Activated CD4-positive, alpha-beta T cell treated with anti-CD3 and anti-CD28 coated beads, Interleukin-2, amount 50 U/mL, for 4 hours (primary cell): ENCODE measurements at regions not wholly inside any gene's neighbourhood (a gene's known extent, or its start where the extent isn't known, plus 50 kb on each side); places are given as distances from the start of the nearest gene placed in this dataset.
"Not testable (repeated sequence)": the region's sequence is repeated elsewhere in the genome, so short reads cannot be mapped to it uniquely, and the experiment has no call there.

Experiments used
- DNase-seq, 2 experiments: peaks; one replicate each; pipeline ENCODE4 v3.0.0-alpha.2; 2020

DNA sequence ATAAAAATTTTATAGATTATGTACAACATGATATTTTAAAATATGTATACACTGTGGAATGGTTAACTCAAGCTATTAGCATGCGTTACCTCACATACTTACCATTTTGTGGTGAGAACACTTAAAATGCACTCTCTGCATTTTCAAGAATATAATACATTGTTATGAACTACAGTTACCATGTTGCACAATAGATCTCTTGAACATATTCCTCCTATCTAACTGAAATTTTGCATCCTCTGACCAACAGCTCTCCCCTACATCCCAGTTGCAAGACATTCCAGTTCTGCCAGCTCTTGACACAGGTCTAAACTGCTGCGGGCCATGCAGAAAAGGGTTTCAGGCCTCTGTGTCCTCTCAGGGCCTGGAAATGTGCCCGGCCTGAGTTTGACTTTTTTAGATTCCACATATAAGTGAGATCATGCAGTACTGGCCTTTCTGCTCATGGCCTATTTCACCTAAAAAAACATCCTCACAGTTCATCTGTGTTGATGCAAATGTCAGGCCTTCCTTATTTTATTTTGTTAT lies 113.7 kb downstream of the CDCA7 start:
- DNase-seq: no peak

DNA sequence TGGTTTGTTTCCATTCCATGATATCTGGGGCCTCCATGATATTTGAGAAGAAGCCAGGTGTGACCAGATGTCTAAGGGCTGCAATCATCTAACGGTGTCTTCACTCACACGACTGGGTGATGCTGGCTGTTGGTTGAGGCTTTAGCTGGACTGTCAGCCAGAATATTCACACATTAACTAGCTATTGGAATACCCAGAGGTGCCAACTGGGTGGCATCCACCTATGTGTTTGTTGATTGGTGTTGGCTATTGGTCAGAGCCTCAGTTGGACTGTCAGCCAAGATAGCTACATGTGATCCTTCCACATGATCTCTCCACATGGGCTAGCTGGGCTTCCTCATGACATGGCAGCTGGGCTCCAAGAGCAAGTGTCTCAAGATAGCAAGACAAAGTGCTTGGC lies 117.4 kb downstream of the CDCA7 start:
- no peak for DNase-seq

DNA sequence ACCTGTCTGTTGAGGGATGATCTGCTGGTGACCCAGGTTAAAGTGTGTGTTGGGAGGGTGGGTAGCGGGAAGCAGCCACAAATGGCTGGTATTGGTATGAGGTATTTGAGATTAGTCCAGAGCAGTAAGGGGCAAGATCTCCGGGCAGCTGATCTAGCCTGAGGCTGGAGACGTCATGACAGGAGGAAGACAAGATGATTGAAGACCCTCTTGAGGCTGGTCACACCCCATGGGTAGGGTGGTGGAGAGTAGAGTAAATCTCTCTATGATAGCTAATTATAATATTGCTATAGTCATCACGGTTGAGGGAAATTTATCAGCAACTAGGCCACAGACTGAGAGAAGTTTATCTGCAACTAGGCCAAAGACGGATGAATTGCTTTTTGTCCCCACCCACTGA lies 128.5 kb downstream of the CDCA7 start:
- no peak for DNase-seq

DNA sequence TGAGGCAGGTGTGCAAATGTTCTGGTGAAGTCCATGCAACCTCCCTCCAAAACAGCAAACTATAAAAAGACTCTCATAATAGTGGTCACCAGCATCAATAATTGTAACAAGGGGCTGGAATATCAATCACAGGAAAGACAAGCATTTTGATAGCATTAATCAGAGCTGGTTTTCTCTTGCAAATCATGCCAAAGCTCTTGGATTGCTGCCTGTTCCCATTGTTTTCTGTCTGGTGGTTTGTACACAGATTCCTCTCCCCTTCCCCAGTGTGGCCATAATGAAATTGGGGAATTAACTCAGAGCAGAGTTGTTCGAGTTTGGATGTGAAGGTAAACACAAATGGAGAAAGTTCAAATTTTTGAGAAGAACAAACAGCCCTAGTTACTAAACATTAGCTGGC lies 134.2 kb downstream of the CDCA7 start:
- DNase-seq: no peak

DNA sequence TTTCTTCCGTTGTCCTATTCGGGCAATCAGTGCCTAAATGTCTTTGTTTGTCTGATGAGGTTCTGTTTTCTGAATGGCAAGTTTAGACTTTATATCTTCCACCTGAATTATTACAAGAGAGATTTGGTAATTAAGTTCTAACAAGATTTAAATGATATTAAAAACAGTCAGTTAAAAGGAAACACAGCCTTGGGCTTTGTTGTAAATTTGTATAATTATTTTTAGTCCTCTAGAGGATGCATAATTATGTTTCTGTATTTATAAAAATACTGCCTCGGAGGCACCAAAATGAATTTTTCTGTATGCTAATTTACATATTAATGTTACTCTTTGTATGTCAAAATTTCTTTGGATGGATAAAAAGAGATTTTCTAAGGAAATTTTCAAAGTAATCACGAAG lies 136.7 kb downstream of the CDCA7 start:
- DNase-seq: no peak

DNA sequence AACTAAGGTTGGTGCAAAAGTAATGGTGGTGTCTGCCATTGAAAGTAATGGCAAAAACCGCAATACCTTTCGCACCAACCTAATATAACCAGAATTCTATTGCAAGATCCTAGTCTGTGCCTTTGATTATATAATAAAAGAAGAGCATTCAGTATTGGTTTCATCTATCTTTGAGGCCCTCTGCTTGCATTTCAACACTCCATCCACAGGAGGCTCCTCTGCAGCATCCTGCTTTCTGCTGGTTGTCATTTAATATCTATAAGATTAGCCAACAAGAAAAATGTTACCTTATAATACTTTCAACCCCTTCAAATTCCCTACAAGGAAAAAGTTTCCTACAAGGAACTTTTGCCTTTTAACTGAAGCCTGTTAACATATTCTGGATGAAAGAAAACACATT lies 139.2 kb downstream of the CDCA7 start:
- no peak for DNase-seq

DNA sequence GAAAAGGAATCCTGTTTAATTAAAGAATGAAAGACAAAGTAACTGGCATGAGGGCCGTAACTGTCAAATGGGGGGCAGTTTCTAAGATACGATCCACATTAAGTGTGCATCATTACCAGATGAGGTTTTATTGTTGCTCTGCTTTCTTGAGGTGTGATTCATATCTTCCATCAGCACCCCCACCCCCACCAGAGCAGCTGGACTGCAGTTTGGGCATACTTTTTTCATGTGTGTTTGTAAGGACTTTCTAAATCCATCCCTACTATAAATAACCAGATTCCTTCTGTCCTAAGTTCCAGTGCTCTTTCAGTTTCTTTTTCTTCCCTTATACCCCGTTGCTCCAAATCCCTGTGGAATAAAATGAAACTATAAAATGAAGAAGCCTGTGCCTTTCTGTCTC lies 142.1 kb downstream of the CDCA7 start:
- DNase-seq: no peak

DNA sequence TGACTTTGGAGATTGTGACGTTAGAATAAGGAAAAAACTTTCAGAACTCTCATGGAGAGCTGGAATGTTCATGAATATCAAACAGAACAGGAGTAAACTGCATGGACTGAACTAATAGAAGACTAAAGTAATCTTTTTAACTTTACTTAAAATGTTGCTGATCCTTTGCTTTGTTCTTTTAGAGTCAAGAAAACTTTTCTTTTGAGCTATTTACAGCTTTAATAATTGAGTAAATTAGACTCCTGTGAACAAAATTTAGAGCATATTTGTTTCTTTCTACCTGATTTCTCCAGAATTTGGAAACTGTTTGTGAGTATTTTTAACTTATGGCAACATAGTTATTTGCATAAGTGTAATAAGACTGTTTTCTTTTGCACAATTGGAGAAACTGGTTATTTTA lies 146.3 kb downstream of the CDCA7 start:
- DNase-seq: no peak

DNA sequence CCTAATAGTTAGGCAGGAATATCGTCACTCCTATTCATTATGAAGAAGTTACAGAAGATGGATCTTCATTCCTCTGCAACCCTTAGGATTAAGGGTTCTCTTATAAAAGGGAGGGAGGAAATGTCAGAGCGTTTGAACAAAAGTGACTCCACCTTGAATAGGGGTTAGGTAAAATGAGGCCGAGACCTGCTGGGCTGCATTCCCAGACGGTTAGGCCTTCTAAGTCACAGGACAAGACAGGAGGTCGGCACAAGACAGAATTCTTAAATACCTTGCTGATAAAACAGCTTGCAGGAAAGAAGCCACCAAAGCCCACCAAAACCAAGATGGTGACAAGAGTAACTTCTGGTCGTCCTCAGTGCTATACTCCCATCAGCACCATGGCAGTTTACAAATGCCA lies 147.6 kb downstream of the CDCA7 start:
- no peak for DNase-seq

DNA sequence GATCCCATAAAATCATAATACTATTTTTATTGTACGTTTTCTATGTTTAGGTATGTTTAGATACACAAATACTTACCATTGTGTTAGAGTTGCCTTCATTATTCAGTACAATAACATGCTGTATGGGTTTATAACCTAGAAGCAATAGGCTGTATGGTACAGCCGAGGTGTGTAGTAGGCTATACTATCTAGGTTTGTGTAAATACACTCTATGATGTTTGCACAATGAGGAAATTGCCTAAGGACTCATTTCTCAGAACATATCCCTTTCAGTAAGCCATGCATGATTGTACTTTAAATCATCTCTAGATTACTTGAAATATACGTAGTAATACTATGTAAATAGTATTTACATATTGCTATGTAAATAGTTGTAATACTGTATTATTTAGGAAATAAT lies 156.7 kb downstream of the CDCA7 start:
- DNase-seq: no peak

DNA sequence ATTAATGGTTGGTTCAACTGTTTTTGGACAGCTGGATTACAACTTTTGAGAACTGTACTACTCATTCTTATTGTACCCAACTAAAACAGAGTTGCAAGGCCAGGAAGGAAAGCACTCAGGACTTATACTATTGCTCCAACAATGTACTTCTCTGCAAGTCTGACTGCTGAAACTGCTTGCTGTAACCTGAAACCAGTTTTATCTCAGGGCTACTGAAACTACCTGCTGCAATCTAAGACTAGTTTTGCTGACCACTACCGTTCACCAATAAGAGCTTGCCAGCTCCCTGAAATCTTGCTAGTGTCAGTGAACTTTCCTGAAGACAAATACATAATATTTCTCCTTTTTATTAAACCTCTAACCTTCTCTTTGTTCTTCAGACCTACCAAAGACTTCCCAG lies 157.3 kb downstream of the CDCA7 start:
- no peak for DNase-seq

DNA sequence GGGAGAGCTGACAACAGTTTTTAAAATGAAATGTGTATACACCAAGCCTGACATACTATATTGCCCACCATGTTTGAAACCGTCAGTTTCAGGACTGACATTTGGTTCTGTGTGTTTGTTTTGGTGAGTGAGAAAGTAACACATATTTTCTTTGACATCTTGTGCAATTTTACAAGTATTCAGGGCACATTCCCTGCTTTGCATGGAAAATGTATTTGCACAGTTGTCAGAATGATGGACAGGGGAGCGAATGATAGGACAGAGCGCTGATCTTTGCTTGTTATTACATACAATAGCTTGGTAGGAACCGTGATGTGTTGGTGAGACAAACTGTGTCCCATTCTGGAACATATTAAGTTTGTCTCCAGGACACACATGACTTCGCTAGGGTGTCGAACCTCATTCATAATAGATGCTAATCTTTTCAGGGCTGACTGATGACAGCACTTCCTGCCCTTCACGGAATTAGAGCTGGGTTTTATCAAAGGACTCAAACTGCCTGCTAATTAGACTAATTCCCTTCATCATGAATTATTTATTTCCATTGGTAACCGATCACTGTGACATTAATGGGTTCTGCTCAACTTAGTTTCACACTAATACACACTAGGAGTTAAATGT lies 158.5 kb downstream of the CDCA7 start:
- no peak for DNase-seq

DNA sequence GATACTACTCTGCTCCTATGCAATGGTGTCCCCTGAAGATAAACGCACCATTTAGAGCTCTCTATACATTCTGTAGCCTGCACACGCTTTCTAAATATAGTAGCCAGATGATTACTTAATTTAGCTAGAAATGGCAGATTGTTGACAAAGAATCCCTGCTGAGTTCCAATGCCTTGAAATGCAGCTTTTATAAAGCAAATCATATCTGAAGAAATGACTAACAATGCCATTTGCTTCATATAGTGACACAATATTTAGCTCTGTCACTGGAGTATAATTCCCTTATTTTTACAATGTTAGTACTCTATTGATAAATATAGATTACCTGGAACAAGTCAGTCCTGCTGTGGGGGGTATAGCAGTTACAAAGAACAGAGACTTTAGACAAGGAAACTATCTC lies 166.2 kb downstream of the CDCA7 start:
- no peak for DNase-seq

DNA sequence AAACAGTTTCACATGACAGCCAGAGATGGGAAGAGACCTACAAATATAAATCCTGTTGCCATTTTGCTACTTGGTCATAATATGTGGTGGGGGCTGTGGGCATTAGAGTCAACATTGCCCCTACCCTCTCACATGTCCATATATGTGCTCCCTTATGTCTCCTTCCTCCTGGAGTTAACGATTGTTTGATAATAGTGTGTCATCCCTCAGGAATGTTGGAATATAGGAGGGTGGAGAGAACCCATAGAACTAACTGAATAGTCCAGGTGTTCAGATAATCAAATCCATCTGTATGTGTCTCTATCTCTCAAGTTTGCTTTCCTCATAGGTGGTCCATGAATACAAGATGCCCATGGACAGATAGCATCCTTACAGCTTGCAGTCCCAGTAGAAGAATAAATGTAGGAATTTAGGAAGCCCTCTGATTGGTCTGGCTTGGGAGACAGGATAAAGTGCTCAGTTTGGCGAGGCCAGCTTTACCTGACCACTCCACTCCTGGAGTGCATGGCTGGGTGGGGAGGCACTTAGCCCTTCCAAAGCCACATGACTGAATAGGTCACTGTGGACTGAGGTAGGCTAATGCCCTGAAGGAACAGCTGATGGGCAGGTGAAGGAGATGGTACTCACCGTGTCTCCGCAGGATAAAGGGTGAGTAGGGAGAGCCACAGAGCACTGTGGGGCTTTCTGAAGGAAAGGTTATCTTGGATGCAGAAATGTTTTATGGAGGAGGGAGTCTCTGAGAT lies 166.9 kb downstream of the CDCA7 start:
- no peak for DNase-seq

DNA sequence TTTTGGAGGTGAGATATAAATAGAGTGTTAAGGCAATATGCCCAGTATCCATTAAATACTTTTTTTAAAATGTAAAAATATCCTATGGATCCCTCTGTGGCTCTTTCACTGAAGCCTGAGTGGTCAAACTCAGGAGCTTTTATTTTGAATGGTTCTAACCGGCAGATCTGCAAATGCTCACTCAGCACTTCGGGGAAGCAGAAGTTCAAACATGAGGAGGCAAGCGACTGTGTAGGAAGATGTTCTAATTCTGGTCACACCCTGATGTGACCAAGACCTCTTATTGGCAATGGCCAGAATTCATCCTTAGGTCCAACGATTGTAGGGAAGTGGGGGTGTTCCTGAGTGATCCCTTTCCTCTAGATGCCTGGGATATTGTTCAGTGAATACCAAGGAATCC lies 168.8 kb downstream of the CDCA7 start:
- no peak for DNase-seq

DNA sequence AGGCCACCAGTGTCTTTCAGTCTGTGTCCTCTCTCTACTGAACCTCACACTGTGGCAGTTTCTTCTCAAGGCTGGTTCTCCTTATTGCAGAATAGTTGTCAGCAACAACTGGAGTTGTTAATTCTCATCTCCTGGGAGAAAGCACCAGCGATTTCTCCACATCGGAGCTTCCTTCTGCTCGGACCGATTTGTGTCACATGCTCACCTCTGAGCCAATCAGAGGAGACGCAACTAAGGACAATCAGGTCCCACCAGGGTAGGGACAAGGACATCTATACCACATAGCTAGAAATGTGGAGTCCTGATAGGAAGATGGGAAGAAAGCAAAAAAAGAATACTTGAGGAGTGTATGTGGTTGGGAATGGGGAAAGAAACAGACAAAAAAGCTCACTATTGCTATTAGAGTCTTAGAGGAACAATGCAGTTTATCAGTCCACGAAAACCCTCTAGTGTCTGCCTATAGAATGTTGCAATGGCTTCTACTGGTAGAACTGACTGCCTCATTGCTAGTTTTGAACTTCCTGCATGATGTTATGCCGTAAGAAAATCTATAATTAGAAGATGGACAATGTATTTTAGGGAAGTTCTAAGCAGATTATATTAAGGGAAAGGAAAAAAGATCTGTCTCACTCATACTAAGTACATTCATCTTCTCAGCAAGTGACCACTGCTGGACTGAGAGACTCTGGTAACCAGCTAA lies 169.7 kb downstream of the CDCA7 start:
- DNase-seq: no peak

DNA sequence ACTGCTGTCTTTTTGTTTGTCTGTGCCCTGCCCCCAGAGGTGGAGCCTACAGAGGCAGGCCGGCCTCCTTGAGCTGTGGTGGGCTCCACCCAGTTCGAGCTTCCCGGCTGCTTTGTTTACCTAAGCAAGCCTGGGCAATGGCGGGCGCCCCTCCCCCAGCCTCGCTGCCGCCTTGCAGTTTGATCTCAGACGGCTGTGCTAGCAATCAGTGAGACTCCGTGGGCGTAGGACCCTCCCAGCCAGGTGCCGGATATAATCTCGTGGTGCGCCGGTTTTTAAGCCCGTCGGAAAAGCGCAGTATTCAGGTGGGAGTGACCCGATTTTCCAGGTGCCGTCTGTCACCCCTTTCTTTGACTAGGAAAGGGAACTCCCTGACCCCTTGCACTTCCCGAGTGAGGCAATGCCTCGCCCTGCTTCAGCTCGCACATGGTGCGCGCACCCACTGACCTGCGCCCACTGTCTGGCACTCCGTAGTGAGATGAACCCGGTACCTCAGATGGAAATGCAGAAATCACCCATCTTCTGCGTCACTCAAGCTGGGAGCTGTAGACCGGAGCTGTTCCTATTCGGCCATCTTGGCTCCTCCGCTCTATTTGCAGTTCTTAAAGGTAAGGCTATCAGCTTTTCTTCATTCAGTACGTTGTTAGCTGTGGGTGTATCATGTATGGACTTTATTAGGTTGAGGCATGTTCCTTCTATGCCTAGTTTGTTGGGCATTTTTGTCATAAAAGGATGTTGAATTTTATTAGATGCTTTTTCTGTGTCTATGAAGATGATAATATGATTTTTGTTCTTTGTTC lies 178.3 kb downstream of the CDCA7 start:
- DNase-seq: not testable (repeated sequence)

DNA sequence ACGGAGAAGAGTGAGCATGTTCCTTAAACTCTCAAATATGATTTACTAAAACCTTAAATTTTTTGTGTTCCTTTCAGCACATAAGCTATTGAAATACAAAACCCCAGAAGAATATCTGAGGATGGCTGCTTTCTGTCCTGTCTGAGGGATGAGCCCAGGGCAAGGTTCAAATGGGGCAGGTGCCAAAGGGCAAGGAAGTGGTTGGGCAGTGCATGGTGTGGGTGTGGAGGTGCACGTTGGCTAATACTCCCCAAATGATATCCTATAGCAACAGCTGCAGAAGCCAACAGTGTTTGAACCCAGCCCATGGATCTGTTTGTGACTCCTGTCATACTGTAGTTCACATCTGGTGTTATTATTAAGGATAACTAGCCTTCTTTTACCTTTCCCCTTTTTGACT lies 183.0 kb downstream of the CDCA7 start:
- DNase-seq: no peak

DNA sequence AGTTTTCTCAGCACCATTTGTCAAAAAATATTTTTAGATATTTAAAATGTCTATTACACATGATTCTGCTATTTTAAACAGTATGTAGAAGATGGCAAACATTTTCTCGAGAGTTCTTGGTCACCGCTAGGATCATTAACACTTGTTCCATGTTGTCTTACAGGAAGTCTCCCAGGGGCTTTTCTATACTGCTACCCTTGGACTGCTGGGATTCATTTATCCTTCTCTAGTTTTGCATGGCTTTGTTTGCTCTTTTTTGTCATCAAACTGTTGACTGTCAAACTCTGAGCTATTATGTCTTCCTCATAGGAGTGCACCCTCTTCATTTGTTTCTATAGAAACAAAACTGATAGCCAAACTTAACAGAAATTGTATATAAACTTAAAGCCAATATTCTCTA lies 184.9 kb downstream of the CDCA7 start:
- no peak for DNase-seq

DNA sequence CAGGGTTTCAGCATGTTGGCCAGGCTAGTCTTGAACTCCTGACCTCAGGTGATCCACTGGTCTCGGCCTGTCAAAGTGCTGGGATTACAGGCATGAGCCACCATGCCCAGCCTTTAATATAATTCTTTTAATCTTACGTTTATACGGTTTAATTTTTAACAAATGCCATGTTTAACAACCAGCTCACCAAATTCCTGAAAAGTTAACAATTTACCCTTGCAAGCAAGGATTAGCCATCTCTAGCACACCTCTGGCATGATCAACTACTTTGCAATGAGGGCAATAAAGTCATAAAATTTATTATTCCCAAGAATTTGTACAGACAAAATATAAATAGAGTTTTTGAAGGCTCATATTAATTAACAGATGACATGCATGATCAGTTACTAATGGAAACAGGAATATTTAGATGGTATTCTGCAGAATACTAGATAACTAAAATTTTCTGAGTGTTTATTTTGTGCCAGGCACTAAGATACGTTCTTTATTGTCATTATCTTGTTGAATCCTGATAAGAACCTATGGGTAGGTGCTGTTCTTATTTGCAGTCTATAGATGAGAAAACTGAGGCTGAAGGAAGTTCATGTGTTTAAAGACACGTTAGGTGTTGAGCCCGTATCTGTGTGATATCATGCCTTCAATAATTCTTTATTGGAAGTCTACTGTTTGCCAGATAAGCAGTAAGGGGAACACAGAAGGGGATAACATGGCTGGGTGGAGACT lies 190.1 kb downstream of the CDCA7 start:
- DNase-seq: no peak

DNA sequence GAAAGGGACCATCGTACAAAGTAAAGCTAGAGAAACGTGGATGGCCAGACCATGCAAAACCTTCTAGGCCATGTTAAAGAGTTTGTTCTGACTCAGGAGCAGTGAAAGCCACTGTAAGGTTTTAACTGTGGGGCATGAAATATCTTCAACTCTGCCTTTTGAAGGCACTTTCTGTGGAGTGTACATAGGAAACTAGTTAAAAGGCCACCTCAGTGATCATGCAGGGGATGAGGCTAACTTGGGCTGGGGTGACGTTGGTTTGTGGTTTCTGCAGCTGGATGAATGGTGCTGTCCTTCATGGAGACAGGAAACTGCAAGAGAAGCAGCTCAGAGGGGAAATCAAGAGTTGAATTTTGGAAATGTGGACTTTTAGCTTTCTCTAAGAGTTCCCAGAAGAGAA lies 190.7 kb downstream of the CDCA7 start:
- DNase-seq: no peak

DNA sequence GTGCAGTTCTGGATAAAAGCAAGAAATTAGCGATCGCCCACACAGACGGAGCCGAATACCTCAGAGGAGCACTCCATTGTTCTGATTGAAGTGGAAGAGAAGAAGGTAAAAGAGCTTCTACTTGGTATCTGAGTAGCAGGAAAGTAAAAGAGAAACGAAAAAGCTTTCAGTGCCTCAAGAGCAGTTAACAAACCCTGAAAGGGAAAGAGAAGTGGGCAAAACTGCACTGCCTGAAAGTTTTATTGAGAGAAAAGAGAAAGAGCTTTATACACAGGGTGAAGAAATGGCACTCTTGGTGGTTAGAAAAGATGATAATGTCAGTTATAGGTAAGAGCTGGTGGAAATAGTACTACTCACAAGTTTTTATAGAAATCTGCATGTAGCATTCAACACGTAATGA lies 192.8 kb downstream of the CDCA7 start:
- no peak for DNase-seq

DNA sequence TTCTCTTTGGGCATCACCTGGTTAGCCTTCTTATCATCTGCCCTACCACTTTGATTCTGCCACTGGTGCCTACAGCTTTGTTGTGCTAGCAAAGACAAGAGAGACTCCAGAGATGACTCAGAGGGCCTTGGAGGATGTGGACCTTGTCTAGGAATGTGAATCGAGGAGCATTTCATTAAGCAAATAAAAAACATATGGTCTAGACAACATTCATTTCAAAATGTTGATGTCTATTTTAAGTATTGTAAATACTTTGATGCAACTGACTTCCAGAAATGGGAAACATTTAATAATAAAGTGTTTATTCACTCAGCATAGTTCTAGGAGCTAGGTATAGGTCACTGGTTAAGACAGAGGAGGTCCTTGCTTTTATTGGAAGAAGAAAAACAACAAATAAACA lies 195.5 kb downstream of the CDCA7 start:
- no peak for DNase-seq
